SU-DHL-6 (cell line): ENCODE measurements at regions not wholly inside any gene's neighbourhood (a gene's known extent, or its start where the extent isn't known, plus 50 kb on each side); places are given as distances from the start of the nearest gene placed in this dataset.

ENCODE experiments used
- H2AFZ ChIP-seq: fragments of 200-600 bp; sonication (generic); 2 replicates; pipeline ENCODE4 v1.6.1; 2014; ENCODE audit warnings: low read depth, mild to moderate bottlenecking, moderate library complexity, mixed read lengths, antibody characterized with exemption, low read length; ENCODE audit not compliant: severe bottlenecking
- H3F3A ChIP-seq: fragments of 200-600 bp; shearing (Covaris generic); 2 replicates; pipeline ENCODE4 v1.6.0; 2016; ENCODE audit warnings: antibody characterized with exemption, mild to moderate bottlenecking; ENCODE audit not compliant: insufficient read depth
- H3K27ac ChIP-seq: fragments of 200-600 bp; sonication (generic); 2 replicates; pipeline ENCODE4 v1.5.1; 2016; ENCODE audit warnings: low read depth, mild to moderate bottlenecking, low read length, moderate library complexity, mixed read lengths
- H3K27me3 ChIP-seq: fragments of 200-600 bp; sonication (generic), shearing (Covaris generic); 2 replicates; pipeline ENCODE4 v1.6.0; 2014; ENCODE audit warnings: mild to moderate bottlenecking, low read length
- H3K36me3 ChIP-seq: fragments of 200-600 bp; sonication (generic); 2 replicates; pipeline ENCODE4 v1.6.1; 2014; ENCODE audit warnings: mild to moderate bottlenecking, low read length, mixed read lengths
- H3K4me2 ChIP-seq: fragments of 300-600, 200-600 bp; shearing (Covaris generic), sonication (generic); 2 replicates; pipeline ENCODE4 v1.6.0; 2014; ENCODE audit warnings: low read length, low read depth, mild to moderate bottlenecking; ENCODE audit not compliant: poor library complexity, severe bottlenecking
- H3K4me3 ChIP-seq: fragments of 200-600 bp; sonication (generic); 2 replicates; pipeline ENCODE4 v1.5.1; 2014; ENCODE audit warnings: antibody characterized with exemption, low read length, mild to moderate bottlenecking, mixed read lengths; ENCODE audit not compliant: insufficient read depth, poor library complexity, severe bottlenecking
- H3K79me2 ChIP-seq: fragments of 200-600 bp; sonication (generic); 2 replicates; pipeline ENCODE4 v1.6.1; 2014; ENCODE audit warnings: mild to moderate bottlenecking, low read length, moderate library complexity; ENCODE audit not compliant: insufficient read depth
- H3K9ac ChIP-seq: fragments of 200-600 bp; sonication (generic); 2 replicates; pipeline ENCODE4 v1.7.0; 2014; ENCODE audit warnings: mild to moderate bottlenecking, low read length
- H3K9me2 ChIP-seq: fragments of 200-600 bp; sonication (generic); replicated peaks from 2 replicates; pipeline ENCODE4 v1.6.1; 2014; ENCODE audit warnings: low read length; ENCODE audit not compliant: insufficient read depth
- H3K9me3 ChIP-seq: fragments of 200-600 bp; sonication (generic); 2 replicates; pipeline ENCODE4 v1.6.1; 2014; ENCODE audit warnings: low read length, mixed read lengths; ENCODE audit not compliant: insufficient read depth
- H4K20me1 ChIP-seq: fragments of 200-600 bp; sonication (generic); 2 replicates; pipeline ENCODE4 v1.6.1; 2014; ENCODE audit warnings: low read depth, mild to moderate bottlenecking, antibody characterized with exemption, low read length, moderate library complexity, mixed read lengths
- CTCF ChIP-seq: fragments of 200-600 bp; sonication (generic); IDR thresholded peaks from one replicate; pipeline ENCODE4 v1.5.1; 2017; ENCODE audit warnings: antibody characterized with exemption, mild to moderate bottlenecking, low read length, moderate library complexity; ENCODE audit not compliant: insufficient read depth, poor library complexity, severe bottlenecking
- EZH2phosphoT487 ChIP-seq: fragments of 200-600 bp; sonication (generic), shearing (Covaris generic); conservative IDR thresholded peaks from 2 replicates; pipeline ENCODE4 v1.6.1; 2018; ENCODE audit warnings: mild to moderate bottlenecking, antibody characterized with exemption, low read length, moderate library complexity, mixed read lengths

GRCh38 chr22:22737590-22737989, 93.2 kb downstream of the GGTLC2 start:
- Histone ChIP-seq H3K79me2 (no peaks in the 10 kb centered on the region), H3K4me3 (no peak overlapping the region), H4K20me1 (no peaks in the 10 kb centered on the region), H3K27me3 (no peaks in the 10 kb centered on the region), H3K9me3 (no peaks in the 10 kb centered on the region), H3K27ac (no peak overlapping the region), H3F3A (no peaks in the 10 kb centered on the region; the same call in 1 of the 2 replicates), H3K9me2 (no peaks in the 10 kb centered on the region), H3K9ac (no peak overlapping the region), H3K36me3 (no peaks in the 10 kb centered on the region), H2AFZ (no peak overlapping the region), H3K4me2 (no peak overlapping the region)
- TF ChIP-seq CTCF (no peak), EZH2phosphoT487 (no peak)

GRCh38 chr22:22738959-22739585, 94.7 kb downstream of the GGTLC2 start:
- no peaks in the 10 kb centered on the region for H3K9me2 ChIP-seq
- H3K27ac ChIP-seq = no peak overlapping the region
- H3K9ac ChIP-seq = no peak overlapping the region
- H3K36me3 ChIP-seq = no peaks in the 10 kb centered on the region
- no peaks in the 10 kb centered on the region for H3K27me3 ChIP-seq
- TF ChIP-seq CTCF (no peak), EZH2phosphoT487 (no peak)
- no peak overlapping the region for H3K4me3 ChIP-seq
- H3K79me2 ChIP-seq = no peaks in the 10 kb centered on the region
- no peak overlapping the region for H2AFZ ChIP-seq
- H3K9me3 ChIP-seq = no peaks in the 10 kb centered on the region
- H3F3A ChIP-seq = no peaks in the 10 kb centered on the region; the same call in 1 of the 2 replicates
- H4K20me1 ChIP-seq = no peaks in the 10 kb centered on the region
- H3K4me2 ChIP-seq = no peak overlapping the region

- no peaks in the 10 kb centered on the region for H3K27me3 ChIP-seq
- no peak overlapping the region for H2AFZ ChIP-seq
Measured at GRCh38 chr22:22740560-22741276, 96.3 kb downstream of the GGTLC2 start.

More at GRCh38 chr22:22740560-22741276, 96.3 kb downstream of the GGTLC2 start:
- H3K4me2 ChIP-seq = no peak overlapping the region
- H3K9me2 ChIP-seq = no peaks in the 10 kb centered on the region
- no peaks in the 10 kb centered on the region for H3K79me2 ChIP-seq
- H3K9me3 ChIP-seq = no peaks in the 10 kb centered on the region
- TF ChIP-seq EZH2phosphoT487 = no peak
- no peak for TF ChIP-seq CTCF
- no peaks in the 10 kb centered on the region for H3K36me3 ChIP-seq
- no peak overlapping the region for H3K27ac ChIP-seq
- no peak overlapping the region for H3K9ac ChIP-seq
- no peaks in the 10 kb centered on the region for H3F3A ChIP-seq
- no peak overlapping the region for H3K4me3 ChIP-seq
- H4K20me1 ChIP-seq = no peaks in the 10 kb centered on the region
